Sigmoid colon (tissue), 4 donors: ENCODE measurements at regions not wholly inside any gene's neighbourhood (a gene's known extent, or its start where the extent isn't known, plus 50 kb on each side); places are given as distances from the start of the nearest gene placed in this dataset.

Source experiments
- CTCF ChIP-seq, 4 experiments: fragments of 450-650 bp in 3 of 4; fragments of 200-600 bp in 1 of 4; IDR thresholded peaks; one replicate each; pipeline ENCODE4 v1.5.1; 2016 to 2019; ENCODE audit warnings: antibody characterized with exemption in 4 of 4, mild to moderate bottlenecking in 3 of 4, moderate library complexity in 2 of 4
- EP300 ChIP-seq, 4 donors: sonication (generic); formaldehyde crosslinking; IDR thresholded peaks; one replicate each; pipeline ENCODE4 v1.6.1; 2017; ENCODE audit warnings: antibody characterized with exemption in 4 of 4
- POLR2A ChIP-seq, 2 donors: fragments of 450-650 bp; IDR thresholded peaks; one replicate each; pipeline ENCODE4 v1.6.1; 2016; ENCODE audit warnings: antibody characterized with exemption in 2 of 2, mild to moderate bottlenecking in 2 of 2, moderate library complexity in 2 of 2

DNA sequence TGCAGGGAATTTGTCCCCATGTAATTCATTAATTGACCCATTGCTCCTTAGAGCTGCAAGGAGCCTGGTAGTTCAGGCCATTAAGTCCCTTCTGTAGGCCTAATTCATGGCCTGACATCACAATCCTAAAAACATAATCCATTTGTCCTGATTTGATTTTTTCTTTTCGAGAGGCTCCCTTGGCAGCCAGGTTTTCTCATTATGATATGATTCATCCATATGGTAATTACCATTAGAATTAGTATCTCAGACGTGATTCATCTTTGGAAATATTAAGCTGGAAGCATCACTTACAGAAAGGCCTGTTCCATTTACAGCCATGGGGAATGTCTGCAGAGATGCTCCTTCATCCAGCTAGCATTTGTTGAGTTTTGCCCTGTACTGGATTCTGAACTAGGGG, 128.5 kb downstream of the PLCE1 start:
- TF ChIP-seq POLR2A (IDR thresholded peaks at IDR 0.05) (no peak), EP300 (IDR thresholded peaks at IDR 0.05) (no peak), CTCF (IDR thresholded peaks at IDR 0.05) (no peak)
